Stimulated activated naive CD8-positive, alpha-beta T cell treated with anti-CD3 and anti-CD28 coated beads, Interleukin-15, amount 100 ng/mL, for 72 hours (primary cell): ENCODE measurements at regions not wholly inside any gene's neighbourhood (a gene's known extent, or its start where the extent isn't known, plus 50 kb on each side); places are given as distances from the start of the nearest gene placed in this dataset.
"Not testable (repeated sequence)": the region's sequence is repeated elsewhere in the genome, so short reads cannot be mapped to it uniquely, and the experiment has no call there.

Source experiments
- ATAC-seq: fragments of 150-1000 bp; cut with Tn5 transposase; 2 replicates; pipeline ENCODE4 v1.10.0; 2021; ENCODE audit warnings: mild to moderate bottlenecking, moderate library complexity
- DNase-seq, 2 donors: peaks; one replicate each; pipeline ENCODE4 v3.0.0; 2021 to 2022
- H3K27ac Mint-ChIP-seq, 2 donors: one replicate each; pipeline ENCODE4 v1.8.0; 2022; ENCODE audit warnings: mild to moderate bottlenecking in 2 of 2, mixed read lengths in 2 of 2, moderate library complexity in 2 of 2
- H3K27me3 Mint-ChIP-seq: one replicate; pipeline ENCODE4 v1.8.0; 2022; ENCODE audit warnings: mixed read lengths
- H3K4me1 Mint-ChIP-seq: one replicate; pipeline ENCODE4 v1.8.0; 2022; ENCODE audit warnings: mild to moderate bottlenecking, mixed read lengths
- H3K4me3 Mint-ChIP-seq, 2 donors: one replicate each; pipeline ENCODE4 v1.8.0; 2022; ENCODE audit warnings: mild to moderate bottlenecking in 2 of 2, mixed read lengths in 2 of 2, moderate library complexity in 1 of 2
- H3K9me3 Mint-ChIP-seq, 2 donors: one replicate each; pipeline ENCODE4 v1.8.0; 2022; ENCODE audit warnings: mixed read lengths in 2 of 2

DNA sequence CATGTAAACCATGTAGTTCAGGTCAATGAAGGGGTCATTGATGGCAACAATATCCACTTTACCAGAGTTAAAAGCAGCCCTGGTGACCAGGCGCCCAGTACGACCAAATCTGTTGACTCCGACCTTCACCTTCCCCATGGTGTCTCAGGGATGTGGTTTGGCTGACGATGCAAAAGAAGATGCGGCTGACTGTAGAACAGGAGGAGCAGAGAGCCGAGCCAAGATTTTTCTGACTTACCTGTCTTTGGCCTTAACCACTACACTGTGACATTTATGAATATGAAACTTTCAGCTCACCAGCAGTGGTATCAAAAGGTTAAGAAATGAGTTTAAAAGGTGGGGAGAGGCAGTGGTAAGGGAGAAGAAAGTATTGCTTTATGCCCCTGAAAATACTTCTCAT is 309.8 kb downstream of the BCOR start:
- Mint-ChIP-seq H3K4me3 (no peak overlapping the region), H3K9me3 (no peaks in the 10 kb centered on the region), H3K27me3 (no peaks in the 10 kb centered on the region), H3K4me1 (peaks cover 6% of the 10 kb centered on the region), H3K27ac (no peak overlapping the region)
- DNase-seq = no peak
- no peak for ATAC-seq

DNA sequence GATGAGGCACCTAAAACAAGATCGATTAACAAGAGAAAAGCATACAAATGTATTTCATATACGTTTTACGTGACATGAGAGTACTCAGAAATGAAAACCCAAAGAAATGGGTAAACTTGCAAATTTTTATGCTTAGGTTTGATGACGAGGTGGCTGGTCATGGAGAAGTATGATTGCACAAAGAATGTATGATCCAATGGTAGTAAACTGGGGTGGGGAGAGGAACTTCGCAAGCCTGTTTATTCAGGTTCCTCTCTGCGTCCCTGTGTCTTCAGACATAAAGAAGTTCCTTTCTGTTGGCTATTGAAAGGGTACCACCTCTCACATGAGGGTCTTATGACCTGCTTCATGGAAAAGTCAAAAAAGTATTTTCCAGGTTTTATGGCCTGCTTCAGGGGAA is 309.2 kb downstream of the BCOR start:
- Mint-ChIP-seq H3K27ac (no peak overlapping the region), H3K4me1 (peaks cover 6% of the 10 kb centered on the region), H3K9me3 (no peaks in the 10 kb centered on the region), H3K27me3 (no peaks in the 10 kb centered on the region), H3K4me3 (no peak overlapping the region)
- ATAC-seq = no peak
- no peak for DNase-seq

DNA sequence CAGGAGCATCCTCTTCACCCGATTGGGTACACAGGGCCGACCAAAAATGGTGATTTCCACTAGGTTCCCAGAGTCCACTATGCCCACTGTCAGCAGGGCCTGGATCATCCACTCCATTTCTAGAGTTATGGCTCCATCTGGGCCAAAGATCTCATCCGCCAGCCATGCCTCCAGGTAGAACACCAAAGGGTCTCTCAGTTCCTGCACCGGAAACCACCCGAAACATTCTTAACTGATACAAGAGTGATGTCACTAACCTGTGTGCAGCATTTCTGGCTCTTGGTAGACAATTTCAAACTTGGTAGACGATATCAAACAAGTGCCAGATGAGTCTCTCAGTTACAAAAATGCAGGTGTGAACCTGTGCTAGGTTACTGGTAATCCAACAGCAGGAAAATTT is 306.1 kb downstream of the BCOR start:
- Mint-ChIP-seq H3K27me3 (no peaks in the 10 kb centered on the region), H3K4me1 (peaks cover 6% of the 10 kb centered on the region), H3K9me3 (no peaks in the 10 kb centered on the region), H3K27ac (no peak overlapping the region), H3K4me3 (no peak overlapping the region)
- ATAC-seq = no peak
- DNase-seq = no peak

DNA sequence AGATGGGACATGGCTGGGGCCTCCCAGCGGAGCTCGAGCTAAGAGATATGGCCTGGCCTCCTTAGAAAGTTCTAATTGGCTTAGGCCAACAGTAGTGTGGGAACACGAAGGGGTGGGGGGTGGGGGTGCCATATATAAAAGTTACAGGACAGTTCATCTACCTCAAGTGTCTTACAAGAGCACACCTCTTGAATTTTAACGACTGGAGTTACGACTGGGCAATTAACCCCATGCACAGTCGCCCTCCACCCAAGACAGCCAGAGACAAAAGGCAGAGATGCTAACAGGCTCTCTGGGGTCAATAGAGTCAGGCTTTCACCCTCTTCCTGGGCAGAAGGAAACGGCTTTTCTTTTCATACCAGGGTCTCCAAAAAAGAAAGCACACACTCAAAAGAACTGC is 302.2 kb downstream of the BCOR start:
- H3K27me3 Mint-ChIP-seq = no peaks in the 10 kb centered on the region
- ATAC-seq (no peak), DNase-seq (no peak)
- H3K4me1 Mint-ChIP-seq = no peaks in the 10 kb centered on the region
- H3K27ac Mint-ChIP-seq = no peak overlapping the region
- H3K9me3 Mint-ChIP-seq = no peaks in the 10 kb centered on the region
- no peak overlapping the region for H3K4me3 Mint-ChIP-seq

DNA sequence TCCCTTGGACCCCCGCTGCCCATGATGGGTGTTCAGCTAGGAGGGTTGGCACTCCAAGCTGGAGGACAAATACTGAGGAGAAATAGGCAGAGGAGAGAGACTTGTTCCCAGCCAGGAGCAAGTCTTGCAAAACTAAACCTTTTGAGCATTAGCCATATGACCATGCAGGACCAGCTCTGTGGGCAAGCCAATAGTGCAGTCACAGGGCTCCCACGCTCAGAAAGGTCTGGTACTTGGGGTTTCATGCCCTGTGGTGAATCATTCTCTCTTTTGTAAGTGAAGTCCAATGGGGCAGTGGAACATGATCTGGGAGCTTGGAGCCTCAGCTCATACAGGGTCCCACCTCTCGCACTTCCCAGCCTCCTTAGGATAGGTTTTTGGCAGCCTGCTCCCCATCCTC is 300.9 kb downstream of the BCOR start:
- Mint-ChIP-seq H3K4me1 (no peaks in the 10 kb centered on the region), H3K27ac (no peak overlapping the region), H3K4me3 (no peak overlapping the region), H3K9me3 (no peaks in the 10 kb centered on the region), H3K27me3 (no peaks in the 10 kb centered on the region)
- ATAC-seq (no peak), DNase-seq (no peak)

DNA sequence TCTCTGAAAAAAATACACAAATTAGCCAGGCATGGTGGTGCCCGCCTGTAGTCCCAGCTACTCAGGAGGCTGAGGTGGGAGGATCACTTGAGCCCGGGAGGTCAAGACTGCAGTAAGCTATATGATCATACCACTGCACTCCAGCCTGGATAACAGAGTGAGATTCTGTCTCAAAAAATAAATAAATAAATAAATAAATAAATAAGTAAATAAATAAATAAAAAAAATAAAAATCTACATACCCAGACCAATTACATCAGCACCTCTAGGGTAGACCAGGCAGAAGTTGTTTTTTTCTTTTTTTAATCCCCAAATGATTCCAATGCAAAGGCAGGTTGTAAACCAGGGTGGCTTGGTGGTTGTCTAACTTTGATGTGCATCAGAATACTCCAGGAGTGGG is 299.3 kb downstream of the BCOR start:
- H3K27me3 Mint-ChIP-seq, H3K4me3 Mint-ChIP-seq, ATAC-seq, H3K9me3 Mint-ChIP-seq, DNase-seq, H3K27ac Mint-ChIP-seq, H3K4me1 Mint-ChIP-seq: not testable (repeated sequence)

DNA sequence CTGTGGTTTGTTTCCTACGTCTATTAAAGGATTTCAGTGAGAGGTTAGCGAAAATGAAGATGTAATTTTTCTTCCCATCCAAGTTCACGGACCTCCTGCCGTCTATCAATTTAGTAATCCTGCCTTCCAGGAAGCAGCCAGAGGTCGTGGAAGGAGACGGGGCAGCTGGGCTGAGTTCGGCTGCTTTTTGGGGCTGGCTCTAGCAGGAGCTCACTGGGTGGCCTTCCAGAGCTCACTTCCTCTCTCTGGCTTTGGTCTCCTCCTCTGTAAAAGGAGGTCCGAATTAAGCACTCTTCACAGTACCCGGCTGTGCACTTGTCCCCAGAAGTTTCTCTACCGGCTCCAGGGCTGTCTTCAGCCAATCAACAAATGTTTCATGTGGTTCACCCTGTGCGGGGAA is 295.4 kb downstream of the BCOR start:
- no peaks in the 10 kb centered on the region for H3K9me3 Mint-ChIP-seq
- no peaks in the 10 kb centered on the region for H3K27me3 Mint-ChIP-seq
- H3K4me1 Mint-ChIP-seq = peaks cover 21% of the 10 kb centered on the region
- DNase-seq = no peak
- no peak overlapping the region for H3K4me3 Mint-ChIP-seq
- no peak overlapping the region for H3K27ac Mint-ChIP-seq
- no peak for ATAC-seq

DNA sequence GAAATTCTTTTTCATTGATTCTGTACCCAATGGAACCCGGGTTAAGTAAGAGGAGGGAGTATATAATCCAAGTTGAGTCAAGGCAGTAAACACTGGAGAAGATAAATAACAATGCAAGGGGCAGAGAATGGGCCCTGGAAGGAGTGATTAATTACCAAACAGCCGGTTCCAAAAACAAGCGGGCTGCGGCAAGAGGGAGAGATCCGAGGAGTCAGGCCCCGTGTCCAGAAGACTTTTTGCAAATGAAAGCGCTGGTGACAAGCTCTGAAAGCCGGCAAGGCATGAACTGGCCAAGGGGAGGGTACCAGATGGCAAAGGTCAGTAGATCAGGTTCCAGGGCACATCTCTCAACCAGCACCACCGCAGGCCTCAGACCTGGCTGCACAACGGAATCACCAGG is 294.9 kb downstream of the BCOR start:
- H3K27ac Mint-ChIP-seq = no peak overlapping the region
- no peaks in the 10 kb centered on the region for H3K9me3 Mint-ChIP-seq
- no peak for DNase-seq
- peaks cover 21% of the 10 kb centered on the region for H3K4me1 Mint-ChIP-seq
- no peaks in the 10 kb centered on the region for H3K27me3 Mint-ChIP-seq
- no peak for ATAC-seq
- H3K4me3 Mint-ChIP-seq = no peak overlapping the region

DNA sequence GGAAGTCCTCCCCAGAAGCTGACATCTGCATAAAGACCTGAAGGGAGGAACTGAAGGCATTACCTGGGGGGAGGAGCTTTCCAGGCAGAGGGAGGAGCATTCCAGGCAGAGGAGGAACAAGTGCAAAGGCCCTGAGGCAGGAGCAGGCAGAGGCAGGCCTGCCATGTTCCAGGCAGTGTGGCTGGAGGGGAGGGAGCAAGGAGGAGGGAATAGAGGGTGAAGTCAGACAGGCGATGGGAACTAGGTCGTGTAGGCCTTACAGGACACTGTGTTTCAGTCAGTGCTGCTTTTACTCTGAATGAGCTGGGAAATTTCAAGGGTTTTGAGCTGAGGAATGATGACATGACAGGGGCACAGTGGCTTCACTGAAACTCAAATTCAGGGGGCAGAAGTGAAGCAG is 292.7 kb downstream of the BCOR start:
- peaks cover 21% of the 10 kb centered on the region for H3K4me1 Mint-ChIP-seq
- DNase-seq (no peak), ATAC-seq (no peak)
- H3K4me3 Mint-ChIP-seq = no peak overlapping the region
- H3K9me3 Mint-ChIP-seq = no peaks in the 10 kb centered on the region
- no peak overlapping the region for H3K27ac Mint-ChIP-seq
- H3K27me3 Mint-ChIP-seq = no peaks in the 10 kb centered on the region

DNA sequence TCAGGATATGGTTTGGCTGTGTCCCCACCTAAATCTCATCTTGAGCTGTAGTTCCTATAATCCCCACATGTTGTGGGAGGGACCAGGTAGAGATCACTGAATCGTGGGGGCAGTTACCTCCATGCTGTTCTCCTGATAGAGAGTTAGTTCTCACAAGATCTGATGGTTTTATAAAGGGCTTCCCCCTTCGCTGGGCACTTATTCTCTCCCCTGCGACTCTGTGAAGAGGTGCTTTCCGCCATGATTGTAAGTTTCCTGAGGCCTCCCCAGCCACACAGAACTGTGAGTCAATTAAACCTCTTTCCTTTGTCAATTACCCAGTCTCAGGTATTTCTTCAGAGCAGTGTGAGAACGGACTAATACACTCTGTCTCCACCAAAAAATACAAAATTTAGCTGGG is 291.9 kb downstream of the BCOR start:
- H3K4me1 Mint-ChIP-seq = peaks cover 21% of the 10 kb centered on the region
- no peak overlapping the region for H3K4me3 Mint-ChIP-seq
- DNase-seq = no peak
- no peak for ATAC-seq
- no peaks in the 10 kb centered on the region for H3K9me3 Mint-ChIP-seq
- H3K27ac Mint-ChIP-seq = no peak overlapping the region
- H3K27me3 Mint-ChIP-seq = peaks cover 6% of the 10 kb centered on the region

DNA sequence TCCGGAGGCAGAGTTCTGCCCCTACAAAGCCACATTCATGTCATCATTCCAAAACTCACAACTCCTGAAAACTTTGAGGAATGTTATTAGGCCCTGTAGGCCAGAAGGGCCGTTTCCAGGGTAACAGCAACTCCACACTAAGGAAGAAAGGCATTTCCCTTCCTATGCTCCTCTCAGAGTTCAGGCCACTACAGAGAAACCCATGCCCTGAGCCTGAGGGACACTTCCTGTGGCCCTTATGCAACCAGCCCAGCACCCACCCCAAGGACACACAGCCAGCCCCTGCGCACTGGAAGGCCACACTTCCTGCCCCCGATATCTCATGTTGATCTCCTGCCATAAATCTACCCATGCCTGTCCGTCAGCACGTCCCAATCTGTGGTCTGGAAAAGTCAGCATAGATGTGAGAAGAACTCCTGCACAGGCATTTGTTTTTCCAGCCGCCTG is 289.3 kb downstream of the BCOR start:
- no peak for DNase-seq
- H3K9me3 Mint-ChIP-seq = no peaks in the 10 kb centered on the region
- H3K27ac Mint-ChIP-seq = no peak overlapping the region
- H3K4me1 Mint-ChIP-seq = peaks cover 21% of the 10 kb centered on the region
- H3K4me3 Mint-ChIP-seq = no peak overlapping the region
- no peak for ATAC-seq
- peaks cover 6% of the 10 kb centered on the region for H3K27me3 Mint-ChIP-seq

DNA sequence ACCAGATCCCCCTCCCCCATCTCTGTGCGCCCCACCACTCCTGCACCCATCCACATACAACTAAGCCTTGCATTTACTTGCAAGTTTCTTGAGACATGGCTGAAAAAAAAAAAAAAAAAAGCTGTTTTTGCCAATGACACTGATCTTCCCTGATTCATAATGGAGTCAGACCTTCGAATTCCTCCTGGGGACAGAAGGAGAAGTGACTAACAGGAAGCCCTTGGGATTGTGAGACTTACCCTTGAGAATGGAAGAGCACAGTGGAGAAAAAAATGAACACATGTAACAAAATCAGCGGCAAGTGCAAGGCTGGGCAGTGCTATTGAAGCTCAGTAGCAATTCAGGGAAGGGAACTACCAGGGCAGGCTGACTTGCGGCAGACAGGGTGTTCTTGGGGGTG is 288.4 kb downstream of the BCOR start:
- Mint-ChIP-seq H3K27me3 (peaks cover 6% of the 10 kb centered on the region), H3K27ac (no peak overlapping the region), H3K9me3 (no peaks in the 10 kb centered on the region), H3K4me3 (no peak overlapping the region), H3K4me1 (peaks cover 21% of the 10 kb centered on the region)
- no peak for ATAC-seq
- DNase-seq = no peak

DNA sequence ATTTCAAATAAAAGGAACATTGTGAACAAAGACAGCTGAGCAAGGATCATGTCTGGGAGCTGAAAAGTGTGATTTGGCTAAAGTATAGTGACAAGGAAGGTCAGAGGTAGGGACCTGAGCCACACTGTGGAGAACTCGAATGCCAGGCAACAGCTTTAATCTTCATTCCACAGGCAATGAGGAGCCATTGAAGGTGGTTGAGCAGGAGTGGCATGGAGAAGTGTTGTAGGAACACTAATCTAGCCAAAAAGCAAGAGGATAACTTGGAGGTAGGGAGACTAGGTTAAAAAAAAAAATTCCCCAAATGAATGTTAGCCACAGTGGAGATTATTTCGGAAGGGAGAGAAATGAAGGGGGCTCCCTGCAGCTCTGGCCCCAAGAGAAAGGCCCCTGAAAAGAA is 286.9 kb downstream of the BCOR start:
- peaks cover 6% of the 10 kb centered on the region for H3K27me3 Mint-ChIP-seq
- H3K27ac Mint-ChIP-seq = no peak overlapping the region
- peaks cover 17% of the 10 kb centered on the region for H3K4me1 Mint-ChIP-seq
- no peak for DNase-seq
- H3K4me3 Mint-ChIP-seq = no peak overlapping the region
- no peaks in the 10 kb centered on the region for H3K9me3 Mint-ChIP-seq
- ATAC-seq = no peak

DNA sequence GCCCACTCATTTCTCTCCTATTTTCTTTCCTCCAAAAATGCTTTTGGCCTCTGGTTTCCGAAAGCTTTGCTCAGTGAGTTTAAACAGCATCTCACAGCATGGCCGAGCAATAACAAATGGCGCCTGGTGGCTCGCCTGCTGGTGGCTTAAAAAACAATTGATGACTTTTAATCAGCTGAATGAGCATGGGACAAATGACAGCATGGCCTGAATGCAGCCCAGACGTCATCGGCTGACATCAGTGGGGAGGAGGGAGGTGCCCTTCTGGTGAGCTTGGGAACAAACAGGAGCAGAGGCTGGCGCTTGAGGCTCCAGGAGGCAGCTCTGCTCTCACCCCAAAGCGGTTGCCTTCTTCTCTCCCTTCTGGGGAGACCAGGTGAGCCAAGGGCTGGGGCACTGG is 286.4 kb downstream of the BCOR start:
- H3K4me1 Mint-ChIP-seq = peaks cover 17% of the 10 kb centered on the region
- DNase-seq (no peak), ATAC-seq (no peak)
- peaks cover 6% of the 10 kb centered on the region for H3K27me3 Mint-ChIP-seq
- no peak overlapping the region for H3K27ac Mint-ChIP-seq
- H3K9me3 Mint-ChIP-seq = no peaks in the 10 kb centered on the region
- H3K4me3 Mint-ChIP-seq = no peak overlapping the region

DNA sequence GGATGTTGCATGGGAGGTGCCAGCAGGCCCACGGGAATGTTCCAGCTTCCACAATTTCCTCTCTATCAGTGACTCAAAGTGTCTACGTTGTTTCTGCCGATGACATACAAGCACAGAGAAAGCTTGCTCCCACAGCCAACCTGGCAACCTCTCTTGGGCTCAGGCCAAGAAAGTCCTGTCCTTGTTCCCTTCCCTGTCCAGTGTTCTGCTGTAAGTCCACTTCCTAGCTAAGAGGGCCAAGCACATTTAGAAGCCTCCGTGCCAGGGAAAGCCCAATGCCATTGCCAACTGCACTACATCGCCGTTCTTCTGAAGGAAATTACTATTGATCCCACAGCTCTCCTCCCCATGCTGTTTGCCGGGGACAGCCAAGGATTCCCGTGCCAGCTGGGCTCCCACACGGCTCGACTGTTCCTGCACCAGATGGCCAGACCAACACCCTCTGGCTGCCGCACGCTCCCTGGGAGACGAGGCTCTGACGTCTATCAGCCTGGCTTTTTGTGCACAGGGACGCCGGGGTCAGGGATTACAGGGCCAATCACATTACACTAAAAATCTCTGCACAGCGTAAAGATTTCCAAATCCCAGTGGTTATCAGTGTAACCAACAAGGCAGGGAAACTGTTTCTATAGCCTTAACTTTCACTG is 284.0 kb downstream of the BCOR start:
- ATAC-seq (no peak), DNase-seq (no peak)
- Mint-ChIP-seq H3K4me3 (no peak overlapping the region), H3K27ac (no peak overlapping the region), H3K27me3 (peaks cover 13% of the 10 kb centered on the region), H3K9me3 (no peaks in the 10 kb centered on the region), H3K4me1 (peaks cover 35% of the 10 kb centered on the region)

DNA sequence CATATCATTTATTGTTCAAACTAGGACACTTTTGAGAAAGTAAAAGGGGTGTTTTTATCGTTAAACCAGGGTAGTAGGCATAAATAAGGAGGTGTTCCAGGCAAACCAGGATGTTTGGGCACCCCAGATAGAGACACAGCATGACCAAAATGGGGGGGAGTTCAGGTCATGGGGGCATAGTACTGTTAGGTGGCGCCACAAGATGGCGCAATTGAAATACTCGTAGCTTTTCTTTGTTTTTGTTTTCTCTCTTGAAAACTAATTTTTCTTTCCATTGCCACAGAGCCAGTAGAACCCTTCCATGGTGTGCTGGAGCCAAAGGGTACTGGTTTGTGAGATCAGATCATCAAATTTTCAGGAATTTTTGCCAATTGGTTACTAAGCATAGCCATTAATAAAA is 283.4 kb downstream of the BCOR start:
- DNase-seq = no peak
- H3K27me3 Mint-ChIP-seq = peaks cover 13% of the 10 kb centered on the region
- no peak overlapping the region for H3K27ac Mint-ChIP-seq
- no peaks in the 10 kb centered on the region for H3K9me3 Mint-ChIP-seq
- ATAC-seq = no peak
- peaks cover 35% of the 10 kb centered on the region for H3K4me1 Mint-ChIP-seq
- H3K4me3 Mint-ChIP-seq = no peak overlapping the region

DNA sequence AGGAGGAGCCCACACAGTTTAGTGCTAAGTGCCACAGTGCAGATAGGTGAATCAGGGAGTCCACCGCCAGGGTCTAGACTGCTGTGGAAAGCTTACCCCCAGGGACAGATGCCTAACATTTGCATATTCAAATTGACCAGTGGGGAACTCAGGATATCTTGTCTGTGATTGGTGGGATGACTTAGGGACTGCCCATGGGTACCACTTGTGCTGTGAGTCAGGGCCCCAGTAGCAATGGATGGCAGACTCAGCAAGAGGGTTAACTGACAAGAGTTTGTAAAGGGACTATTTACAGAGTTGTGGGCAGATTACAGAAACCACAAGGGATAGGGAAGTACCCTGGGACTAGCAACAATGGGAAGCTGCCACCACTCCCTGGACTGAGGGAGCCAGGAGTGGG is 282.1 kb downstream of the BCOR start:
- H3K27ac Mint-ChIP-seq = no peak overlapping the region
- H3K9me3 Mint-ChIP-seq = no peaks in the 10 kb centered on the region

More for the DNA sequence above, 282.1 kb downstream of the BCOR start:
- ATAC-seq (peak; percentile 94), DNase-seq (peak in 1 of 2 donors; percentile 60)
- H3K27me3 Mint-ChIP-seq = peaks cover 14% of the 10 kb centered on the region
- H3K4me3 Mint-ChIP-seq = peak overlapping the region; percentile 48 to 73
- peaks cover 39% of the 10 kb centered on the region for H3K4me1 Mint-ChIP-seq
